Muscle layer of colon (tissue), 2 donors: ENCODE measurements at regions not wholly inside any gene's neighbourhood (a gene's known extent, or its start where the extent isn't known, plus 50 kb on each side); places are given as distances from the start of the nearest gene placed in this dataset.

Experiments used
- H3K27ac ChIP-seq: one replicate; pipeline ENCODE4 v1.7.0; 2013; ENCODE audit warnings: low read depth, mild to moderate bottlenecking, low read length, moderate library complexity
- H3K27me3 ChIP-seq, 2 donors: one replicate each; pipeline ENCODE4 v1.7.0; 2013; ENCODE audit warnings: low read length in 2 of 2, mild to moderate bottlenecking in 2 of 2; ENCODE audit not compliant: insufficient read depth in 2 of 2, control insufficient read depth in 1 of 2
- H3K36me3 ChIP-seq: one replicate; pipeline ENCODE4 v1.7.0; 2013; ENCODE audit warnings: mild to moderate bottlenecking, low read length; ENCODE audit not compliant: insufficient read depth
- H3K4me1 ChIP-seq: one replicate; pipeline ENCODE4 v1.7.0; 2013; ENCODE audit warnings: mild to moderate bottlenecking, low read length; ENCODE audit not compliant: insufficient read depth
- H3K4me3 ChIP-seq, 2 donors: one replicate each; pipeline ENCODE4 v1.7.0; 2013; ENCODE audit warnings: low read length in 2 of 2, low read depth in 1 of 2, mild to moderate bottlenecking in 1 of 2, moderate library complexity in 1 of 2
- H3K9ac ChIP-seq: one replicate; pipeline ENCODE4 v1.7.0; 2013; ENCODE audit warnings: low read length
- H3K9me3 ChIP-seq: one replicate; pipeline ENCODE4 v1.7.0; 2013; ENCODE audit warnings: mild to moderate bottlenecking, low read length
- donor health status: abdominal sarcoma.
- donor health status: Adenocarcinoma of cecum.

- H3K27ac ChIP-seq, result no peak overlapping the region
- H3K27me3 ChIP-seq, result no peaks in the 10 kb centered on the region
- H3K36me3 ChIP-seq, result no peaks in the 10 kb centered on the region
- H3K9me3 ChIP-seq, result no peaks in the 10 kb centered on the region
- H3K4me1 ChIP-seq, result no peaks in the 10 kb centered on the region
- no peak overlapping the region for H3K4me3 ChIP-seq
- no peak overlapping the region for H3K9ac ChIP-seq
Observed at GRCh38 chr18:55857956-55858355, 270.0 kb upstream of the TCF4 start.

- H3K27ac ChIP-seq, result no peak overlapping the region
- H3K36me3 ChIP-seq, result no peaks in the 10 kb centered on the region
- no peaks in the 10 kb centered on the region for H3K27me3 ChIP-seq
- H3K4me1 ChIP-seq, result no peaks in the 10 kb centered on the region
- H3K9ac ChIP-seq, result no peak overlapping the region
- no peaks in the 10 kb centered on the region for H3K9me3 ChIP-seq
- no peak overlapping the region for H3K4me3 ChIP-seq
Observed at GRCh38 chr18:55857409-55857808, 269.4 kb upstream of the TCF4 start.

DNA sequence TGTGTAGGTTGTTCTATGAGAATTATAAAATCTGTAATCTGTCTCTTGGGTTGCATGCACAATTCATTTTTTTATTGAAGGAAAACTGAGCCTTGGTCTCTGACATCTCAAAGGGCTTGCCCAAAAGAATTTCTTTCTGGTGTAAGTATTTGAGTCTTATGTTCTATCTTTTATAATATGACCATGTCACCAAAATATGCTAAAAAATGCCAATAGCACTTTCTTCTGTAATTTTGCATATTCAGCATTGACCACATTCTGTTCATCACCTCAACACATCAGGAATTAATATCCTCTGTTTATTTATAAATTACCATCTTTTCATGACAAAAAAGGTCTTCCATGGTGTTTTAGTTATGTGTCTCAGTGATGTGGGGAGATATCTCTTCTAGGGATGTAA, 268.7 kb upstream of the TCF4 start:
- H3K4me1 ChIP-seq, result no peaks in the 10 kb centered on the region

GRCh38 chr18:55856229-55856628, 268.2 kb upstream of the TCF4 start:
- no peaks in the 10 kb centered on the region for H3K36me3 ChIP-seq
- no peak overlapping the region for H3K27ac ChIP-seq
- no peaks in the 10 kb centered on the region for H3K4me1 ChIP-seq

More for the DNA sequence above, 268.7 kb upstream of the TCF4 start:
- no peak overlapping the region for H3K9ac ChIP-seq
- no peak overlapping the region for H3K27ac ChIP-seq
- no peaks in the 10 kb centered on the region for H3K9me3 ChIP-seq
- no peaks in the 10 kb centered on the region for H3K36me3 ChIP-seq
- H3K27me3 ChIP-seq, result no peaks in the 10 kb centered on the region
- no peak overlapping the region for H3K4me3 ChIP-seq

GRCh38 chr18:55853268-55853667, 265.3 kb upstream of the TCF4 start:
- H3K4me1 ChIP-seq, result no peaks in the 10 kb centered on the region
- no peak overlapping the region for H3K9ac ChIP-seq
- no peak overlapping the region for H3K27ac ChIP-seq
- no peaks in the 10 kb centered on the region for H3K27me3 ChIP-seq
- no peak overlapping the region for H3K4me3 ChIP-seq
- no peaks in the 10 kb centered on the region for H3K9me3 ChIP-seq
- H3K36me3 ChIP-seq, result no peaks in the 10 kb centered on the region

More at GRCh38 chr18:55856229-55856628, 268.2 kb upstream of the TCF4 start:
- Histone ChIP-seq H3K9ac (no peak overlapping the region), H3K4me3 (no peak overlapping the region), H3K27me3 (no peaks in the 10 kb centered on the region), H3K9me3 (no peaks in the 10 kb centered on the region)

GRCh38 chr18:55850904-55851303, 262.9 kb upstream of the TCF4 start:
- Histone ChIP-seq H3K27me3 (no peaks in the 10 kb centered on the region), H3K4me3 (no peak overlapping the region), H3K4me1 (no peaks in the 10 kb centered on the region), H3K9ac (no peak overlapping the region), H3K9me3 (no peaks in the 10 kb centered on the region), H3K27ac (no peak overlapping the region), H3K36me3 (no peaks in the 10 kb centered on the region)

- Histone ChIP-seq H3K9ac (no peak overlapping the region), H3K36me3 (no peaks in the 10 kb centered on the region), H3K27ac (no peak overlapping the region), H3K4me3 (no peak overlapping the region), H3K4me1 (no peaks in the 10 kb centered on the region), H3K9me3 (no peaks in the 10 kb centered on the region), H3K27me3 (no peaks in the 10 kb centered on the region)
Observed at GRCh38 chr18:55849391-55849790, 261.4 kb upstream of the TCF4 start.

GRCh38 chr18:55847960-55848359, 260.0 kb upstream of the TCF4 start:
- H3K27me3 ChIP-seq, result no peaks in the 10 kb centered on the region
- no peaks in the 10 kb centered on the region for H3K36me3 ChIP-seq
- H3K9me3 ChIP-seq, result no peaks in the 10 kb centered on the region
- H3K27ac ChIP-seq, result no peak overlapping the region
- H3K4me3 ChIP-seq, result no peak overlapping the region
- no peaks in the 10 kb centered on the region for H3K4me1 ChIP-seq
- no peak overlapping the region for H3K9ac ChIP-seq

- no peak overlapping the region for H3K9ac ChIP-seq
- no peaks in the 10 kb centered on the region for H3K36me3 ChIP-seq
- H3K27me3 ChIP-seq, result no peaks in the 10 kb centered on the region
- no peaks in the 10 kb centered on the region for H3K4me1 ChIP-seq
- no peaks in the 10 kb centered on the region for H3K9me3 ChIP-seq
- no peak overlapping the region for H3K27ac ChIP-seq
- H3K4me3 ChIP-seq, result no peak overlapping the region
Observed at GRCh38 chr18:55845221-55845620, 257.2 kb upstream of the TCF4 start.

DNA sequence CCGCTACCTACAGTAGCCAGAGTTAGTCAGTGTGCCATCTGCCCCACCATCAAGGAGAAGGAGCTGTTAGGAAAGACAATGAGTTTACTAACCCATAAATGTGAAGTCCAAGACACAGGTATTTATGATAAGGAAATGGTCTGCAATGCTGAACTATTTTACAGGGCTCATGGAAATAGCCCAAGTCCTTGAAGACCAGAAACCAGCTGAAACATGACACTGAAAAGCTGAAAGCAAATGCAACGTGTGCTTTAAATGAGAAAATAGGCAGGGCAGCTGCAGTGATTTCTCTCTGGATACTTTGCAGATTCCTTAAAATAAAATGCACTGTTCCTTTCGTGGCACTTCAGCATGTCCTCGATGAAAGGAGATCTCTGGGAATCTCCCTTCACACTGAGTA, 256.4 kb upstream of the TCF4 start:
- Histone ChIP-seq H3K9ac (no peak overlapping the region), H3K27me3 (no peaks in the 10 kb centered on the region), H3K27ac (no peak overlapping the region), H3K4me1 (no peaks in the 10 kb centered on the region), H3K4me3 (no peak overlapping the region), H3K36me3 (no peaks in the 10 kb centered on the region), H3K9me3 (no peaks in the 10 kb centered on the region)

DNA sequence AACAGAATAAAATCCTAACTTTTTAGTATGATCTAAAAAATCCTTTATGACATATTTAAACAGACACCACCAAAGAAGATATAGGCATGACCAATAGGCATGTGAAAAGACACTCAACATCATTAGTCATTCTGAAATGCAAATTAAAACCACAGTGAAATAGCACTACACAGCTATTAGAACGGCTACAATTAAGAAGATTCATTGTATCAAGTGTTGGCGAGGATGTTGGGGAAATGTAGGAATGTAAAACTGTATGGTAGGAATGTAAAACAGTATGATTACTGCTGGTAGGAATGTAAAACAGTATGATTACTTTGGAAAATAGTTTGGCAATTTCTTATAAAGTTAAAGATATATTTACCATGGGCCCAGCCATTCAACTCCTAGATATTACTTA, 253.3 kb upstream of the TCF4 start:
- H3K36me3 ChIP-seq, result no peaks in the 10 kb centered on the region
- H3K9ac ChIP-seq, result no peak overlapping the region
- H3K4me1 ChIP-seq, result no peaks in the 10 kb centered on the region
- H3K9me3 ChIP-seq, result no peaks in the 10 kb centered on the region
- no peak overlapping the region for H3K27ac ChIP-seq
- H3K4me3 ChIP-seq, result no peak overlapping the region
- H3K27me3 ChIP-seq, result no peaks in the 10 kb centered on the region

GRCh38 chr18:55840601-55841170, 252.7 kb upstream of the TCF4 start:
- Histone ChIP-seq H3K27ac (no peak overlapping the region), H3K27me3 (no peaks in the 10 kb centered on the region), H3K9me3 (no peaks in the 10 kb centered on the region), H3K4me1 (no peaks in the 10 kb centered on the region), H3K36me3 (no peaks in the 10 kb centered on the region), H3K4me3 (no peak overlapping the region), H3K9ac (no peak overlapping the region)
